GM20000 (cell line): ENCODE measurements at regions not wholly inside any gene's neighbourhood (a gene's known extent, or its start where the extent isn't known, plus 50 kb on each side); places are given as distances from the start of the nearest gene placed in this dataset.

Experiments used
- DNase-seq: peaks from one replicate; pipeline ENCODE4 v3.0.0; 2012; ENCODE audit warnings: low spot score
- CTCF ChIP-seq: IDR thresholded peaks from 2 replicates; pipeline ENCODE4 v1.5.1; 2012; ENCODE audit warnings: mild to moderate bottlenecking, control low read depth; ENCODE audit errors: extremely low read depth, missing control alignments

DNA sequence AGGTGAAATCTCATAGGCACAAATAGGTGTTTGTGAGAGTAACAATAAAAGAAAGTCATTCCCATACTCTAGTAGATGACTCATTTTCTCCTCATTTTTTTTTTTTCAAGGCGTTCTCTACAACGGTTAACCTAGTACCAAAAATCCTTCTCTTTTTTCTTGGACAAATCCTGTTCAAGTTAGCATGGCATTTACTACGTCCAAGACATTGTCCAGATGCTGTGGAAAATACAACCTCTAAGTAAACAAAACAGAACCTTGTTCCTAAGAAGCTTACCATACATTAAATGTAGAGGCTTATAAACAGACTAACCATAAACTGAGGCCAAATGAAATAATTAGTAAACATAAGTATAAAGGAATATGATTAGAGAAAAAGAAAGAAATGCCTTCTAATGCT lies 76.2 kb upstream of the RGS4 start:
- no peak for DNase-seq
- no peak for TF ChIP-seq CTCF

DNA sequence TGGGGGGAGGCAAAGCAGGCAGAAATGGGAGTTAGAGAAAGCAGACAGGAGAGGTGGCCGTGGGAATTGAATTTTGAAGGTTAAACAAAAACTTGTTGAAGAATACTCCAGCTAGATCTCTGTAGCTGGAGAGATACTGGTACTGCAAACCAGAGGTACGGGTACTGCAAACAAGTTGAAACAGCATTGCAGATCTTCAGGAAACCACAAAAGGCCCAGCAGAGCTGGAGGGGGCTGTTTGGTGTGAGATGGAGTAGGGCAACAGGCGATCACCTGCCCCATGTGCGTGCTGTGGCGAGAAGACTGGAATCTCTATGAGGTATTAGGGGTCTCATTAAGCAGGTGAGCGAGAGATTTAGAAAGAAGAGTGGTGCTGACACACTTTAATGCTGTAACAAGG lies 77.7 kb upstream of the RGS4 start:
- no peak for TF ChIP-seq CTCF

GRCh38 chr1:162990665-162991064 lies 78.5 kb upstream of the RGS4 start:
- TF ChIP-seq CTCF: no peak
- DNase-seq: no peak

More for the DNA sequence above, 77.7 kb upstream of the RGS4 start:
- no peak for DNase-seq

DNA sequence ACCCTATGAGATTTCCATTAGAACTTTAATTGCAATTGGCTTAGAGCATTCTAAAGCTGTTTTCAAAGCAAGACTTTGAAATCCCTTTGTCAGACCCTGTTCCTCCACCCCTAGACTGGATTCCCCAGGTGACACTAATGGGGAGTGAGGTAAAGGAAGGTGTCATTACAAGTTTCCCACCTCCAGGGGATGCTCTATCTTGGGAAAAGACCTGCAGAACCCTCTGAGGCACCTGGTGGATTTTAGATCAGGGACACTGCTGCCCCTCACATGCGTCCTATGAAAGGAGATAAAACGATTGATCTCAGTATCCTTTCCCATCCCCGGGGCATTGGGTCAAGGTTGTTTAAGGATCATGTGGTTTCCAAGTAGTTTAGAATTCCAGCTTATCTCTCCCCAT lies 80.3 kb upstream of the RGS4 start:
- DNase-seq: no peak
- TF ChIP-seq CTCF: no peak

- DNase-seq: no peak
- TF ChIP-seq CTCF: no peak
These were observed 81.3 kb upstream of the RGS4 start for GRCh38 chr1:162987866-162988265.

DNA sequence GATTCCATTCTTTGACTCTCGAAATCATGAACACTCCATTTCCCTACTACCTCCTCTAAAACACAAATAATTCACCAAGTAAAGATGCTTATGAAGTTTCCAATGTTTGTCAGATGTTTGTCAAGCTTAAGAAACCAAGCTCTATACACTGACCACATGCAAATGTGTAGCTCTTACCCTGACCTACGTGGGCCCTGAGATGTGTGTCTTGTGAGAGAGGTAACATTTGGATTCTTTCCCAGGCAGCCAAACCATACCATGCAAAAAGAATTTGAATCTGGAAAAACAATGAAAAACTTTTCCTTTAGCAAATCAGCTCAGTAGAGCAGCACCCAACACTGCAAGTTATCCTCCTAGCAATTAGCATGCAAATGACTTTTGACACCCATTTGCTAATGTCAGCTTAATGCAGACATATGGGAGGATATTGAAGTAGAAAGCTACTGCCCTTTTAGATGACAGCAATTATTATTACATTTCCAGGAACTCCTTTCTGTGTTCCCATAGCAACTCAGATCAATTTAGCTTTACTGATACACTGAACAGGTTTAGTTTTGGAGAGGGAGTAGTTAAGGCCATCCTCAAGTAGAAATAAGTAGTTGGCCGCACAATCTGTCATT lies 83.2 kb upstream of the RGS4 start:
- no peak for DNase-seq
- no peak for TF ChIP-seq CTCF

DNA sequence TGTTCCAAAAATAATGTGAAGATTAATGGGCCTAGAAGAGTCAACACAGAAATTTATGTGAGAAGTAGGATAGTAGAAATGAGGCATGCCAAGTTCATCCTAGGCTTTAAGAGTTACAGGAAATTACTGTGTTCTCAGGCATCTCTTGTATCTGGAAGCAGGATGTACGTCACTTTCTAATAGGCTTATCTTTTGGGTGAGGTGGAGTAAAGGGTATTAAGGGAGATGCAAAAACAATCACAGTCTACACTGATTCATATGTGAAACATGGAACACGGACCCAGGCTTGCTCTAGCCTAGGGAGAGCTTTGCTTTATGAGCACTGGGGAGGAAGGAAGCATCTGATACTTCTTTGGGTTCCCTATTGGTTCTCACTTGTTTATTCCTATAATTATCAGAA lies 84.5 kb upstream of the RGS4 start:
- DNase-seq: no peak
- no peak for TF ChIP-seq CTCF
